Activated CD8-positive, alpha-beta memory T cell treated with anti-CD3 and anti-CD28 coated beads, Interleukin-2, amount 50 U/mL, for 1 hour (primary cell): ENCODE measurements at regions not wholly inside any gene's neighbourhood (a gene's known extent, or its start where the extent isn't known, plus 50 kb on each side); places are given as distances from the start of the nearest gene placed in this dataset.

Source experiments
- DNase-seq: peaks from one replicate; pipeline ENCODE4 v3.0.0-alpha.2; 2020; ENCODE audit errors: extremely low read depth

- DNase-seq: no peak
Observed at GRCh38 chr1:55376897-55377296, 161.7 kb upstream of the USP24 start.

GRCh38 chr1:55375617-55376258 is 160.6 kb upstream of the USP24 start:
- DNase-seq: peak; percentile 4

GRCh38 chr1:55374801-55375616 is 159.8 kb upstream of the USP24 start:
- no peak for DNase-seq

GRCh38 chr1:55374216-55374615 is 159.1 kb upstream of the USP24 start:
- no peak for DNase-seq

- no peak for DNase-seq
Observed at GRCh38 chr1:55369474-55369873, 154.3 kb upstream of the USP24 start.

- DNase-seq: no peak
Observed at GRCh38 chr1:55368698-55369097, 153.5 kb upstream of the USP24 start.

GRCh38 chr1:55367273-55367672 is 152.1 kb upstream of the USP24 start:
- no peak for DNase-seq

- DNase-seq: no peak
Observed at GRCh38 chr1:55364216-55364615, 149.1 kb upstream of the USP24 start.

GRCh38 chr1:55363268-55363667 is 148.1 kb upstream of the USP24 start:
- no peak for DNase-seq

GRCh38 chr1:55362558-55362957 is 147.4 kb upstream of the USP24 start:
- DNase-seq: no peak

GRCh38 chr1:55359611-55360010 is 144.4 kb upstream of the USP24 start:
- DNase-seq: no peak

- no peak for DNase-seq
Observed at GRCh38 chr1:55358581-55358980, 143.4 kb upstream of the USP24 start.

GRCh38 chr1:55355549-55355948 is 140.4 kb upstream of the USP24 start:
- DNase-seq: no peak

- DNase-seq: no peak
Observed at GRCh38 chr1:55353707-55354620, 138.8 kb upstream of the USP24 start.

GRCh38 chr1:55352811-55353180 is 137.6 kb upstream of the USP24 start:
- DNase-seq: no peak

GRCh38 chr1:55352080-55352810 is 137.1 kb upstream of the USP24 start:
- DNase-seq: no peak

- DNase-seq: no peak
Observed at GRCh38 chr1:55348356-55348755, 133.2 kb upstream of the USP24 start.

GRCh38 chr1:55347866-55348265 is 132.7 kb upstream of the USP24 start:
- no peak for DNase-seq

- DNase-seq: no peak
Observed at GRCh38 chr1:55347041-55347440, 131.9 kb upstream of the USP24 start.

GRCh38 chr1:55346586-55346985 is 131.4 kb upstream of the USP24 start:
- no peak for DNase-seq

GRCh38 chr1:55339681-55340080 is 124.5 kb upstream of the USP24 start:
- DNase-seq: no peak

- DNase-seq: no peak
Observed at GRCh38 chr1:55338448-55338820, 123.3 kb upstream of the USP24 start.
